A673 (cell line): ENCODE measurements at regions not wholly inside any gene's neighbourhood (a gene's known extent, or its start where the extent isn't known, plus 50 kb on each side); places are given as distances from the start of the nearest gene placed in this dataset.

ENCODE experiments used
- BruUV-seq: library from RNA; stranded (reverse); fragments of 400-500 nt; replicated peaks from 2 replicates; lab custom pipeline; 2021; lab: Mats Ljungman, UMichigan
- CTCF ChIA-PET: fragments of 300-600 bp; sonication (Branson Sonifier 250); formaldehyde crosslinking; loops from one replicate; lab custom pipeline; 2022; ENCODE audit warnings: antibody characterized with exemption; lab: Charles Lee
- POLR2A ChIA-PET: fragments of 300-600 bp; sonication (Branson Sonifier 250); formaldehyde crosslinking; loops from one replicate; lab custom pipeline; 2022; ENCODE audit warnings: antibody characterized with exemption; ENCODE audit not compliant: low non-redundant PET; lab: Charles Lee
- DNase-seq: peaks from one replicate; pipeline ENCODE4 v3.0.0-alpha.2; 2015; ENCODE audit warnings: low spot score
- H3K27ac ChIP-seq: fragments of 200-600 bp; sonication (generic); 2 replicates; pipeline ENCODE4 v1.5.1; 2016; ENCODE audit warnings: mixed run types, low read depth, mild to moderate bottlenecking, mixed read lengths, antibody characterized with exemption, low read length; ENCODE audit not compliant: poor library complexity, severe bottlenecking
- H3K27me3 ChIP-seq: fragments of 200-600 bp; sonication (generic); replicated peaks from 2 replicates; pipeline ENCODE4 v1.6.1; 2017; ENCODE audit warnings: mixed run types, low read depth, mild to moderate bottlenecking, mixed read lengths, antibody characterized with exemption, low read length; ENCODE audit not compliant: insufficient read depth, poor library complexity
- H3K36me3 ChIP-seq: fragments of 200-600 bp; sonication (generic); 2 replicates; pipeline ENCODE4 v1.6.1; 2016; ENCODE audit warnings: mixed run types, mild to moderate bottlenecking, mixed read lengths, antibody characterized with exemption, low read length; ENCODE audit not compliant: insufficient read depth, poor library complexity, severe bottlenecking
- H3K4me1 ChIP-seq: fragments of 200-600 bp; sonication (generic); 2 replicates; pipeline ENCODE4 v1.6.1; 2017; ENCODE audit warnings: mixed run types, mild to moderate bottlenecking, mixed read lengths, antibody characterized with exemption, low read length; ENCODE audit not compliant: insufficient read depth, poor library complexity, severe bottlenecking
- H3K4me3 ChIP-seq: fragments of 200-600 bp; sonication (generic); 2 replicates; pipeline ENCODE4 v1.5.1; 2016; ENCODE audit warnings: low read depth, mixed run types, mild to moderate bottlenecking, mixed read lengths, low read length; ENCODE audit not compliant: poor library complexity, severe bottlenecking
- H3K9me3 ChIP-seq: fragments of 200-600 bp; sonication (generic); 2 replicates; pipeline ENCODE4 v1.6.1; 2016; ENCODE audit warnings: mixed run types, low read depth, mild to moderate bottlenecking, mixed read lengths, antibody characterized with exemption, low read length; ENCODE audit not compliant: poor library complexity, severe bottlenecking
- CTCF ChIP-seq: fragments of 300-800, 200-600 bp; sonication (generic); conservative IDR thresholded peaks from 2 replicates; pipeline ENCODE4 v1.5.1; 2017; ENCODE audit warnings: low read depth, mild to moderate bottlenecking, antibody characterized with exemption, low read length, moderate library complexity, mixed read lengths
- EZH2 ChIP-seq: fragments of 200-600 bp; sonication (generic); IDR thresholded peaks from 2 replicates; pipeline ENCODE4 v1.6.1; 2017; ENCODE audit warnings: borderline replicate concordance, low read depth, mild to moderate bottlenecking, mixed read lengths, antibody characterized with exemption, low read length; ENCODE audit not compliant: poor library complexity, severe bottlenecking
- intact Hi-C: fragments of 100-400 bp; cut with micrococcal nuclease; formaldehyde crosslinking; loops from one replicate; pipeline ENCODE4 v1.10.0; 2022; ENCODE audit not compliant: unreplicated experiment

GRCh38 chr7:46134795-46135194, 213.7 kb upstream of the IGFBP3 start:
- no peaks in the 10 kb centered on the region for H3K4me1 ChIP-seq
- BruUV-seq = no TSS peak
- H3K4me3 ChIP-seq = no peak overlapping the region
- no peak overlapping the region for H3K27ac ChIP-seq
- H3K27me3 ChIP-seq = no peaks in the 10 kb centered on the region
- ChIA-PET CTCF (no interaction called here), POLR2A (no interaction called here)
- DNase-seq = no peak
- TF ChIP-seq CTCF = no peak
- no peak for TF ChIP-seq EZH2
- H3K9me3 ChIP-seq = no peaks in the 10 kb centered on the region
- intact Hi-C loops = no loop called here
- H3K36me3 ChIP-seq = no peaks in the 10 kb centered on the region

- ChIA-PET CTCF (no interaction called here), POLR2A (no interaction called here)
- intact Hi-C loops = no loop called here
- no TSS peak for BruUV-seq
- no peak for DNase-seq
- Histone ChIP-seq H3K9me3 (no peaks in the 10 kb centered on the region), H3K4me3 (no peak overlapping the region), H3K27me3 (no peaks in the 10 kb centered on the region), H3K27ac (no peak overlapping the region), H3K4me1 (no peaks in the 10 kb centered on the region), H3K36me3 (no peaks in the 10 kb centered on the region)
- no peak for TF ChIP-seq EZH2
- no peak for TF ChIP-seq CTCF
Observed at GRCh38 chr7:46134385-46134784, 213.3 kb upstream of the IGFBP3 start.

GRCh38 chr7:46133751-46134150, 212.7 kb upstream of the IGFBP3 start:
- BruUV-seq = no TSS peak
- no peaks in the 10 kb centered on the region for H3K4me1 ChIP-seq
- no peaks in the 10 kb centered on the region for H3K9me3 ChIP-seq
- no peak for DNase-seq
- H3K27ac ChIP-seq = no peak overlapping the region
- CTCF ChIA-PET = no interaction called here
- TF ChIP-seq CTCF (no peak), EZH2 (no peak)
- no peak overlapping the region for H3K4me3 ChIP-seq
- no peaks in the 10 kb centered on the region for H3K27me3 ChIP-seq
- intact Hi-C loops = no loop called here
- POLR2A ChIA-PET = no interaction called here
- H3K36me3 ChIP-seq = no peaks in the 10 kb centered on the region
